Left colon (tissue), 2 donors: ENCODE measurements at regions not wholly inside any gene's neighbourhood (a gene's known extent, or its start where the extent isn't known, plus 50 kb on each side); places are given as distances from the start of the nearest gene placed in this dataset.
A peak's percentile ranks its signal among the peaks of the same experiment; 100 is the strongest.

Source experiments
- ATAC-seq: fragments of 200-7000 bp; cut with Tn5 transposase; one replicate; pipeline ENCODE4 v1.9.1; 2020; ENCODE audit warnings: mild to moderate bottlenecking, moderate library complexity
- DNase-seq, 2 donors: peaks; one replicate each; pipeline ENCODE4 v3.0.0-alpha.2; 2020
- intact Hi-C, 2 donors: fragments of 100-400 bp; cut with DNase I in 1 of 2; cut with micrococcal nuclease in 1 of 2; formaldehyde crosslinking; loops; one replicate each; pipeline versions ENCODE4 v1.11.2 to v1.14.0; 2022; cut with DNase I, micrococcal nuclease
- donor health status: DM: no; HTN: no; CAD: no.
- donor health status: DM: yes; HTN: yes; CAD: no.

GRCh38 chr16:5349670-5350517, 252.3 kb upstream of the EEF2KMT start:
- ATAC-seq (no peak), DNase-seq (no peak)
- intact Hi-C loops, result no loop called here

- ATAC-seq, result no peak
- no peak for DNase-seq
- intact Hi-C loops, result no loop called here
These were observed 251.5 kb upstream of the EEF2KMT start for GRCh38 chr16:5349101-5349500.

GRCh38 chr16:5347561-5347960, 250.0 kb upstream of the EEF2KMT start:
- ATAC-seq (no peak), DNase-seq (no peak)
- intact Hi-C loops, result no loop called here

- DNase-seq (no peak), ATAC-seq (no peak)
- intact Hi-C loops, result no loop called here
These were observed 239.3 kb upstream of the EEF2KMT start for GRCh38 chr16:5336941-5337340.

GRCh38 chr16:5333991-5334390, 236.4 kb upstream of the EEF2KMT start:
- no peak for ATAC-seq
- no peak for DNase-seq
- intact Hi-C loops, result no loop called here

- intact Hi-C loops, result no loop called here
- DNase-seq (no peak), ATAC-seq (no peak)
These were observed 235.5 kb upstream of the EEF2KMT start for GRCh38 chr16:5333126-5333525.

- intact Hi-C loops, result no loop called here
- ATAC-seq (no peak), DNase-seq (no peak)
These were observed 232.5 kb upstream of the EEF2KMT start for GRCh38 chr16:5330058-5330457.

- DNase-seq (no peak), ATAC-seq (no peak)
- intact Hi-C loops, result no loop called here
These were observed 231.0 kb upstream of the EEF2KMT start for GRCh38 chr16:5328546-5328945.

GRCh38 chr16:5326395-5326794, 228.8 kb upstream of the EEF2KMT start:
- intact Hi-C loops, result no loop called here
- DNase-seq (no peak), ATAC-seq (no peak)

- ATAC-seq (no peak), DNase-seq (no peak)
- intact Hi-C loops, result no loop called here
These were observed 228.3 kb upstream of the EEF2KMT start for GRCh38 chr16:5325932-5326331.

- no peak for ATAC-seq
- intact Hi-C loops, result no loop called here
- no peak for DNase-seq
These were observed 225.9 kb upstream of the EEF2KMT start for GRCh38 chr16:5323284-5324141.

GRCh38 chr16:5321930-5322329, 224.3 kb upstream of the EEF2KMT start:
- DNase-seq (no peak), ATAC-seq (no peak)
- intact Hi-C loops, result no loop called here

GRCh38 chr16:5319799-5320198, 222.2 kb upstream of the EEF2KMT start:
- ATAC-seq (no peak), DNase-seq (no peak)
- intact Hi-C loops, result no loop called here

- DNase-seq (no peak), ATAC-seq (no peak)
- intact Hi-C loops, result no loop called here
These were observed 218.3 kb upstream of the EEF2KMT start for GRCh38 chr16:5315914-5316313.

GRCh38 chr16:5314377-5314776, 216.8 kb upstream of the EEF2KMT start:
- no peak for DNase-seq
- ATAC-seq, result no peak
- intact Hi-C loops, result no loop called here

GRCh38 chr16:5309946-5310611, 212.5 kb upstream of the EEF2KMT start:
- intact Hi-C loops, result no loop called here
- peak; percentile 95 for ATAC-seq
- peak; percentile 43 to 51 for DNase-seq

GRCh38 chr16:5305023-5305422, 207.4 kb upstream of the EEF2KMT start:
- ATAC-seq (no peak), DNase-seq (no peak)
- intact Hi-C loops, result no loop called here

- ATAC-seq, result no peak
- intact Hi-C loops, result no loop called here
- no peak for DNase-seq
These were observed 204.9 kb upstream of the EEF2KMT start for GRCh38 chr16:5302372-5303114.

- no peak for ATAC-seq
- DNase-seq, result no peak
- intact Hi-C loops, result no loop called here
These were observed 200.6 kb upstream of the EEF2KMT start for GRCh38 chr16:5298202-5298601.
